B cell (primary cell): ENCODE measurements at regions not wholly inside any gene's neighbourhood (a gene's known extent, or its start where the extent isn't known, plus 50 kb on each side); places are given as distances from the start of the nearest gene placed in this dataset.

Experiments used
- ATAC-seq: fragments of 200-7000 bp; cut with Tn5 transposase; one replicate; pipeline ENCODE4 v1.10.0; 2021; ENCODE audit warnings: low read depth, mild to moderate bottlenecking, moderate number of reproducible peaks, moderate library complexity
- CTCF ChIA-PET: fragments of 350-600 bp; sonication (Branson Sonifier 250); formaldehyde crosslinking; loops from one replicate; lab custom pipeline; 2021; ENCODE audit warnings: antibody characterized with exemption, inconsistent platforms; lab: Charles Lee
- POLR2A ChIA-PET: fragments of 350-600 bp; sonication (Branson Sonifier 250); formaldehyde crosslinking; loops from one replicate; lab custom pipeline; 2021; ENCODE audit warnings: antibody characterized with exemption; lab: Charles Lee
- DNase-seq: peaks from one replicate; pipeline ENCODE4 v3.0.0; 2013
- H2AFZ ChIP-seq: 2 replicates; pipeline ENCODE4 v1.6.1; 2012; ENCODE audit warnings: mild to moderate bottlenecking, low read depth, low read length; ENCODE audit not compliant: insufficient read depth, poor library complexity, severe bottlenecking
- H3K27ac ChIP-seq, 2 donors: 1 replicate in 1 of 2; 2 replicates in 1 of 2; pipeline ENCODE4 v1.5.1; 2012 to 2013; ENCODE audit warnings: low read length in 2 of 2, mild to moderate bottlenecking in 2 of 2, moderate library complexity in 1 of 2
- H3K27me3 ChIP-seq, 4 experiments: fragments of 200-600 bp in 1 of 4; sonication (generic) in 1 of 4; replicated peaks in 1 of 4; 1 replicate in 2 of 4; 2 replicates in 2 of 4; pipeline versions ENCODE4 v1.6.1 to v1.7.0; 2013 to 2016; ENCODE audit warnings: low read length in 3 of 4, mild to moderate bottlenecking in 2 of 4, mixed read lengths in 1 of 4, moderate library complexity in 1 of 4; ENCODE audit not compliant: insufficient read depth in 4 of 4, control insufficient read depth in 3 of 4; ENCODE audit errors: control extremely low read depth in 1 of 4
- H3K36me3 ChIP-seq, 2 experiments: replicated peaks in 1 of 2; 1 replicate in 1 of 2; 2 replicates in 1 of 2; pipeline versions ENCODE4 v1.6.1 to v1.7.1; 2013; ENCODE audit warnings: low read length in 1 of 2; ENCODE audit not compliant: insufficient read depth in 2 of 2, control insufficient read depth in 1 of 2; ENCODE audit errors: control extremely low read depth in 1 of 2, extremely low read depth in 1 of 2
- H3K4me1 ChIP-seq, 2 donors: fragments of 200-600 bp in 1 of 2; sonication (generic) in 1 of 2; 1 replicate in 1 of 2; 2 replicates in 1 of 2; pipeline versions ENCODE4 v1.5.1 to v1.6.1; 2013 to 2017; ENCODE audit warnings: low read length in 2 of 2; ENCODE audit not compliant: control insufficient read depth in 2 of 2, insufficient read depth in 2 of 2
- H3K4me2 ChIP-seq: replicated peaks from 2 replicates; pipeline ENCODE3; 2012; ENCODE audit warnings: mild to moderate bottlenecking, low read depth, low read length; ENCODE audit not compliant: poor library complexity, severe bottlenecking
- H3K4me3 ChIP-seq, 5 experiments: fragments of 200-600 bp in 1 of 5; sonication (generic) in 1 of 5; 1 replicate in 3 of 5; 2 replicates in 2 of 5; pipeline versions ENCODE4 v1.5.1 to v1.7.0; 2011 to 2016; ENCODE audit warnings: low read length in 4 of 5, mild to moderate bottlenecking in 4 of 5, low read depth in 2 of 5, control low read depth in 1 of 5, moderate library complexity in 1 of 5; ENCODE audit not compliant: insufficient read depth in 1 of 5; ENCODE audit errors: control extremely low read depth in 1 of 5, extremely low read depth in 1 of 5
- H3K79me2 ChIP-seq: fragments of 200-600 bp; sonication (generic); one replicate; pipeline ENCODE4 v1.6.0; 2016; ENCODE audit warnings: low read length; ENCODE audit not compliant: control insufficient read depth, insufficient read depth
- H3K9ac ChIP-seq: fragments of 200-600 bp; sonication (generic); 2 replicates; pipeline ENCODE4 v1.6.1; 2017; ENCODE audit warnings: mild to moderate bottlenecking, low read length, moderate library complexity
- H3K9me3 ChIP-seq, 3 donors: one replicate each; pipeline versions ENCODE4 v1.6.1 to v1.7.1; 2013; ENCODE audit warnings: low read length in 2 of 3; ENCODE audit not compliant: control insufficient read depth in 2 of 3, insufficient read depth in 1 of 3; ENCODE audit errors: control extremely low read depth in 1 of 3
- H4K20me1 ChIP-seq: 2 replicates; pipeline ENCODE4 v1.6.0; 2012; ENCODE audit warnings: mild to moderate bottlenecking, low read length; ENCODE audit not compliant: insufficient read depth, control insufficient read depth, poor library complexity, severe bottlenecking
- H3K27ac Mint-ChIP-seq: one replicate; pipeline ENCODE4 v1.8.0; 2021; ENCODE audit warnings: mixed read lengths
- H3K27me3 Mint-ChIP-seq: one replicate; pipeline ENCODE4 v1.8.0; 2021; ENCODE audit warnings: mixed read lengths
- H3K4me1 Mint-ChIP-seq: one replicate; pipeline ENCODE4 v1.8.0; 2021; ENCODE audit warnings: mixed read lengths
- H3K4me3 Mint-ChIP-seq: one replicate; pipeline ENCODE4 v1.8.0; 2021; ENCODE audit warnings: mixed read lengths
- H3K9me3 Mint-ChIP-seq: one replicate; pipeline ENCODE4 v1.8.0; 2022; ENCODE audit warnings: mixed read lengths; ENCODE audit not compliant: insufficient read depth
- EZH2 ChIP-seq: IDR thresholded peaks from 2 replicates; pipeline ENCODE4 v1.6.1; 2012; ENCODE audit warnings: borderline replicate concordance, low read depth, mild to moderate bottlenecking, moderate library complexity, low read length; ENCODE audit not compliant: insufficient read depth, poor library complexity, severe bottlenecking
- WGBS: methylation state at CpG from one replicate; pipeline ENCODE4 v1.1.5; 2013; ENCODE audit warnings: missing lambda C conversion rate; ENCODE audit not compliant: insufficient coverage; 5-methylcytosine and 5-hydroxymethylcytosine counted together
- intact Hi-C: fragments of 100-400 bp; cut with micrococcal nuclease; formaldehyde crosslinking; loops from one replicate; pipeline ENCODE4 v1.10.0; 2022
- TF ChIP-seq, protein P1 (sequence below): fragments of 200-600 bp; IDR thresholded peaks from one replicate; pipeline ENCODE4 v1.8.0; 2022; ENCODE audit warnings: antibody characterized with exemption, mild to moderate bottlenecking

DNA sequence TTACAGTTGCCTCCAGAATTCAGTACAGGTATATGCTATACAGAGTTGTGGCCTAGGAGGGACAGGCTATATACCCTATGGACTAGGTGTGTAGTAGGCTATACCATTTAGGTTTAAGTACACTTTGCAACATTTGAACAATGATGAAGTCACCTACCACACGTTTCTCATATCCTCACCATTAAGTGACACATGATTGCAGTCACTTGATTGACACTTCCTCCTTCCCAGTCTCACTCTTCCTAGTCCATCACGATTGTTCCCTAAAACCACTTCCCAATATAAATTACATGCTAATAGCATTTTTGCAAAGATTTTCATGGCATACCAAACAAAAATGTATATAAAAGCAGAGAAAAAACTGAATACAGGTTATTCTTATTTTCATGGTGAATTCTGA is 312.2 kb downstream of the EPB41L4A start:
- H3K27ac Mint-ChIP-seq, result no peak overlapping the region

DNA sequence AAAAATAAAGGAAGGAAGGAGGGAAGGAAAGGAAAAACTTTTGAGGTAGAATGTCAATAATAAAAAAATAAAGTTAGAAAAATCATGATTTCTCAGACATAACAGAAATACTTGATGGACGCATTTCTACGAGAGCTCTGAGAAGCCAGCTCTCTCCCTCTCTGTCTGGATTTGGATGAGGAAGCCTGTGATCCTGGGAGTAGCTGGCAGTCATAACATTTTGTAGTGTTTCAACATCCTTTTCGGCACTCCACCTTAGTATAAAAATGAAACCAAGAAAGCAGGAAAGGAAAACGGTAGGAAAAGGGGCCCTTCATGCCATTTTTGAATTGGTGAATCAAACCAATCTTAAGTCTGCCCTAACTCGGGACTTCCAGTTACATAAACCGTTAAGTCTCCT is 321.3 kb downstream of the EPB41L4A start:
- no peak for ATAC-seq
- H3K27me3 Mint-ChIP-seq, result peaks cover 3% of the 10 kb centered on the region

More for the DNA sequence above, 312.2 kb downstream of the EPB41L4A start:
- DNase-seq, result no peak
- TF ChIP-seq EZH2, result no peak
- TF ChIP-seq, protein P1, sequence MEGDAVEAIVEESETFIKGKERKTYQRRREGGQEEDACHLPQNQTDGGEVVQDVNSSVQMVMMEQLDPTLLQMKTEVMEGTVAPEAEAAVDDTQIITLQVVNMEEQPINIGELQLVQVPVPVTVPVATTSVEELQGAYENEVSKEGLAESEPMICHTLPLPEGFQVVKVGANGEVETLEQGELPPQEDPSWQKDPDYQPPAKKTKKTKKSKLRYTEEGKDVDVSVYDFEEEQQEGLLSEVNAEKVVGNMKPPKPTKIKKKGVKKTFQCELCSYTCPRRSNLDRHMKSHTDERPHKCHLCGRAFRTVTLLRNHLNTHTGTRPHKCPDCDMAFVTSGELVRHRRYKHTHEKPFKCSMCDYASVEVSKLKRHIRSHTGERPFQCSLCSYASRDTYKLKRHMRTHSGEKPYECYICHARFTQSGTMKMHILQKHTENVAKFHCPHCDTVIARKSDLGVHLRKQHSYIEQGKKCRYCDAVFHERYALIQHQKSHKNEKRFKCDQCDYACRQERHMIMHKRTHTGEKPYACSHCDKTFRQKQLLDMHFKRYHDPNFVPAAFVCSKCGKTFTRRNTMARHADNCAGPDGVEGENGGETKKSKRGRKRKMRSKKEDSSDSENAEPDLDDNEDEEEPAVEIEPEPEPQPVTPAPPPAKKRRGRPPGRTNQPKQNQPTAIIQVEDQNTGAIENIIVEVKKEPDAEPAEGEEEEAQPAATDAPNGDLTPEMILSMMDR, result no peak
- Histone ChIP-seq H3K4me2 (no peak overlapping the region), H3K36me3 (no peaks in the 10 kb centered on the region), H3K27ac (no peak overlapping the region), H4K20me1 (no peaks in the 10 kb centered on the region), H2AFZ (no peak overlapping the region), H3K27me3 (peaks cover 0 to 6% (median 0%) of the 10 kb centered on the region in 4 experiments), H3K79me2 (no peaks in the 10 kb centered on the region), H3K4me3 (no peak overlapping the region), H3K4me1 (no peaks in the 10 kb centered on the region), H3K9me3 (no peaks in the 10 kb centered on the region), H3K9ac (no peak overlapping the region)
- POLR2A ChIA-PET, result no interaction called here
- H3K4me1 Mint-ChIP-seq, result no peaks in the 10 kb centered on the region
- CTCF ChIA-PET, result no interaction called here
- H3K9me3 Mint-ChIP-seq, result no peaks in the 10 kb centered on the region
- ATAC-seq, result no peak
- H3K4me3 Mint-ChIP-seq, result no peak overlapping the region
- H3K27me3 Mint-ChIP-seq, result no peaks in the 10 kb centered on the region
- intact Hi-C loops, result no loop called here
- WGBS, result 33% methylated on average over 1 of the region's 2 CpGs

More for the DNA sequence above, 321.3 kb downstream of the EPB41L4A start:
- intact Hi-C loops, result no loop called here
- H3K4me1 Mint-ChIP-seq, result no peaks in the 10 kb centered on the region
- no peak overlapping the region for H3K4me2 ChIP-seq
- WGBS, result 86% methylated on average over 2 of the region's 6 CpGs
- H3K4me3 ChIP-seq, result no peak overlapping the region
- no peaks in the 10 kb centered on the region for H3K79me2 ChIP-seq
- H3K4me3 Mint-ChIP-seq, result no peak overlapping the region
- ChIA-PET POLR2A (no interaction called here), CTCF (no interaction called here)
- H3K4me1 ChIP-seq, result no peaks in the 10 kb centered on the region
- H3K36me3 ChIP-seq, result no peaks in the 10 kb centered on the region
- no peaks in the 10 kb centered on the region for H4K20me1 ChIP-seq
- H3K9ac ChIP-seq, result no peak overlapping the region
- TF ChIP-seq EZH2, result no peak
- TF ChIP-seq, protein P1, result no peak
- no peaks in the 10 kb centered on the region for H3K27me3 ChIP-seq
- no peak overlapping the region for H3K27ac Mint-ChIP-seq
- no peak overlapping the region for H2AFZ ChIP-seq
- peaks cover 4% of the 10 kb centered on the region for H3K9me3 Mint-ChIP-seq
- no peak overlapping the region for H3K27ac ChIP-seq
- no peaks in the 10 kb centered on the region for H3K9me3 ChIP-seq
- no peak for DNase-seq
